SK-N-SH (cell line): ENCODE measurements at regions not wholly inside any gene's neighbourhood (a gene's known extent, or its start where the extent isn't known, plus 50 kb on each side); places are given as distances from the start of the nearest gene placed in this dataset.

Experiments
- EP300 ChIP-seq, 2 experiments: IDR thresholded peaks; 2 replicates each; pipeline versions ENCODE4 v1.4.0 to v1.6.1; 2012; ENCODE audit warnings: borderline replicate concordance in 1 of 2, low read depth in 1 of 2, low read length in 1 of 2
- EZH2phosphoT487 ChIP-seq: fragments of 200-600 bp; sonication (generic); IDR thresholded peaks from 2 replicates; pipeline ENCODE4 v1.6.1; 2017; ENCODE audit warnings: low read depth, mixed run types, mild to moderate bottlenecking, antibody characterized with exemption, moderate library complexity, borderline replicate concordance
- FOXM1 ChIP-seq: IDR thresholded peaks from 2 replicates; pipeline ENCODE4 v1.4.0; 2012; ENCODE audit warnings: low read depth, mild to moderate bottlenecking
- GABPA ChIP-seq: IDR thresholded peaks from 2 replicates; pipeline ENCODE4 v1.4.0; 2012; ENCODE audit warnings: low read depth, mild to moderate bottlenecking
- JUND ChIP-seq: IDR thresholded peaks from 2 replicates; pipeline ENCODE4 v1.4.0; 2012
- MAX ChIP-seq: IDR thresholded peaks from 2 replicates; pipeline ENCODE4 v1.4.0; 2012; ENCODE audit warnings: low read depth
- PBX3 ChIP-seq: IDR thresholded peaks from 2 replicates; pipeline ENCODE4; 2012
- SMC3 ChIP-seq: IDR thresholded peaks from 2 replicates; pipeline ENCODE4 v1.6.1; 2012; ENCODE audit warnings: low read depth, low read length, improper control_type of control experiment
- TAF1 ChIP-seq: IDR thresholded peaks from 2 replicates; pipeline ENCODE4 v1.6.1; 2012; ENCODE audit warnings: low read depth, mild to moderate bottlenecking, low read length, moderate library complexity, borderline replicate concordance
- TEAD4 ChIP-seq: IDR thresholded peaks from 2 replicates; pipeline ENCODE4 v1.4.0; 2012; ENCODE audit warnings: mild to moderate bottlenecking, borderline replicate concordance; ENCODE audit not compliant: insufficient read depth
- USF2 ChIP-seq: fragments of 150-350 bp; IDR thresholded peaks from 2 replicates; pipeline ENCODE4 v1.6.1; 2017; ENCODE audit warnings: antibody characterized with exemption, low read length, low read depth, borderline replicate concordance
- TF ChIP-seq, protein P1 (sequence below): fragments of 200-600 bp; sonication (generic); IDR thresholded peaks from 2 replicates; pipeline ENCODE4 v1.6.1; 2017; ENCODE audit warnings: antibody characterized with exemption, mild to moderate bottlenecking, moderate library complexity

DNA sequence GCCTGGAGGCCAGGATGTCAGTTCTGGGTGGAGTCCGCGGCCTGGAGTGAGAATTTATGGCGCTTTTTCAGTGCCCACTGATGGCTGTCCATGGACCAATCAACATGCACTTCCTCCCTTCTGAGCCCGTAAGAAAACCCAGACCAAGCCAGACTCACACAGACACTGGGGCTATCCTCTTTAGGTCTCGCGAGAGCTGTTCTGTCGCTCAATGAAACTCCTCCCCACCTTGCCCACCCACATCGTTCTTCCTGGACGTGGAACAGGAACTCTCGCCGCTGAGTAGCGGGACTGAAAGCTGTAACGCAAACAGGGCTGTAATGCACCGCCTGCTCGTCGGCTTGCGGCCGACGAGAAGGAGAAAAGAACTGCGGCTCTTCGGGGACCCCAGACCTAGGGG is 833.0 kb upstream of the CADM2 start:
- no peak for TF ChIP-seq MAX
- TF ChIP-seq TAF1, result no peak
- TF ChIP-seq, protein P1, sequence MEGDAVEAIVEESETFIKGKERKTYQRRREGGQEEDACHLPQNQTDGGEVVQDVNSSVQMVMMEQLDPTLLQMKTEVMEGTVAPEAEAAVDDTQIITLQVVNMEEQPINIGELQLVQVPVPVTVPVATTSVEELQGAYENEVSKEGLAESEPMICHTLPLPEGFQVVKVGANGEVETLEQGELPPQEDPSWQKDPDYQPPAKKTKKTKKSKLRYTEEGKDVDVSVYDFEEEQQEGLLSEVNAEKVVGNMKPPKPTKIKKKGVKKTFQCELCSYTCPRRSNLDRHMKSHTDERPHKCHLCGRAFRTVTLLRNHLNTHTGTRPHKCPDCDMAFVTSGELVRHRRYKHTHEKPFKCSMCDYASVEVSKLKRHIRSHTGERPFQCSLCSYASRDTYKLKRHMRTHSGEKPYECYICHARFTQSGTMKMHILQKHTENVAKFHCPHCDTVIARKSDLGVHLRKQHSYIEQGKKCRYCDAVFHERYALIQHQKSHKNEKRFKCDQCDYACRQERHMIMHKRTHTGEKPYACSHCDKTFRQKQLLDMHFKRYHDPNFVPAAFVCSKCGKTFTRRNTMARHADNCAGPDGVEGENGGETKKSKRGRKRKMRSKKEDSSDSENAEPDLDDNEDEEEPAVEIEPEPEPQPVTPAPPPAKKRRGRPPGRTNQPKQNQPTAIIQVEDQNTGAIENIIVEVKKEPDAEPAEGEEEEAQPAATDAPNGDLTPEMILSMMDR, result no peak
- no peak for TF ChIP-seq JUND
- TF ChIP-seq GABPA, result no peak
- no peak for TF ChIP-seq USF2
- TF ChIP-seq EP300 (IDR thresholded peaks at IDR 0.05; ENCODE audit: borderline replicate concordance in 1 of 2, low read depth in 1 of 2, low read length in 1 of 2), result no peak
- TF ChIP-seq TEAD4, result no peak
- TF ChIP-seq SMC3, result no peak
- no peak for TF ChIP-seq EZH2phosphoT487
- TF ChIP-seq PBX3, result no peak
- no peak for TF ChIP-seq FOXM1
